Heart left ventricle (tissue), 13 donors: ENCODE measurements at regions not wholly inside any gene's neighbourhood (a gene's known extent, or its start where the extent isn't known, plus 50 kb on each side); places are given as distances from the start of the nearest gene placed in this dataset.

Experiments used
- POLR2A ChIP-seq, 2 donors: fragments of 450-650 bp; IDR thresholded peaks; one replicate each; pipeline ENCODE4 v1.6.1; 2017; ENCODE audit warnings: antibody characterized with exemption in 2 of 2, mild to moderate bottlenecking in 2 of 2, moderate library complexity in 2 of 2
- TF ChIP-seq, protein P1 (sequence below), 12 donors: fragments of 200-600 bp; sonication (generic) in 4 of 12; IDR thresholded peaks; one replicate each; pipeline versions ENCODE4 v1.5.0 to v1.8.0; 2018 to 2022; ENCODE audit warnings: antibody characterized with exemption in 12 of 12, mild to moderate bottlenecking in 5 of 12
- donor health status: ischemic (EF 13 %, LVEDD 7.1; RV severe dilation, severe dysfunction).
- donor health status: DM: no; HTN: yes; CAD: no.
- donor health status: DM: no; HTN: no; CAD: no.
- donor health status: ischemic (EF 25% LVEDD 6.9; RV normal size, moderate dysfunction).
- donor health status: ischemic (EF 25% LVEDD 5.7; RV mildly dilated, moderate dysfunction).
- donor health status: ischemic (EF 35%, LVEDD 5.7; RV mildly dilated, moderate dysfunction).
- donor health status: nonischemic (EF 11% LVEDD 7.7; RV severe dilation, severe dysfunction).
- donor health status: DM: yes; HTN: yes; CAD: no.
- donor health status: PGD.
- donor health status: ischemic (EF 29% LVEDD 5.4; RV normal size, mild dysfunction).
- donor health status: nonischemic (EF 23%, LVEDD 6.1; RV moderate dilation, normal function).

DNA sequence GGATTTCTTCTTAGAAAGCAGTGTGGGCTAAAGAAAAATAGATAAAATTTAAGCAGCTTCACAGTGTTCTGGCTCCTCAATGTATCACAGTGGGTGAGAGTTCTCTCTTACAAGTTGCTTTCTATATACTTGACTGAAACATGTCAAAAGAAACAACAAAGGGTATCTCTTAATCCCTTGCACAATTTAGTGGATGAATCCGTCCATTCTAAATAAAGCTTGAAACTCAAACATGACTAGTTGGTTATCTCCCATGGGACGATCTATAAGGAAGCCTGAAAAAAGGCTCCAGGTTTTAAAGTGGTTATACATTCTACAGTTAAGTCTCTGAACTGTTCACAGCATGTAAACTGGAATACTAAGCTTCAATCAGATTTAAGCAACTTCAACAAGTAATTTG, 993.1 kb upstream of the CNTN5 start:
- TF ChIP-seq, protein P1, sequence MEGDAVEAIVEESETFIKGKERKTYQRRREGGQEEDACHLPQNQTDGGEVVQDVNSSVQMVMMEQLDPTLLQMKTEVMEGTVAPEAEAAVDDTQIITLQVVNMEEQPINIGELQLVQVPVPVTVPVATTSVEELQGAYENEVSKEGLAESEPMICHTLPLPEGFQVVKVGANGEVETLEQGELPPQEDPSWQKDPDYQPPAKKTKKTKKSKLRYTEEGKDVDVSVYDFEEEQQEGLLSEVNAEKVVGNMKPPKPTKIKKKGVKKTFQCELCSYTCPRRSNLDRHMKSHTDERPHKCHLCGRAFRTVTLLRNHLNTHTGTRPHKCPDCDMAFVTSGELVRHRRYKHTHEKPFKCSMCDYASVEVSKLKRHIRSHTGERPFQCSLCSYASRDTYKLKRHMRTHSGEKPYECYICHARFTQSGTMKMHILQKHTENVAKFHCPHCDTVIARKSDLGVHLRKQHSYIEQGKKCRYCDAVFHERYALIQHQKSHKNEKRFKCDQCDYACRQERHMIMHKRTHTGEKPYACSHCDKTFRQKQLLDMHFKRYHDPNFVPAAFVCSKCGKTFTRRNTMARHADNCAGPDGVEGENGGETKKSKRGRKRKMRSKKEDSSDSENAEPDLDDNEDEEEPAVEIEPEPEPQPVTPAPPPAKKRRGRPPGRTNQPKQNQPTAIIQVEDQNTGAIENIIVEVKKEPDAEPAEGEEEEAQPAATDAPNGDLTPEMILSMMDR (IDR thresholded peaks at IDR 0.05), result no peak
- TF ChIP-seq POLR2A (IDR thresholded peaks at IDR 0.05), result no peak
